ENCODE measurements at regions not wholly inside any gene's neighbourhood (a gene's known extent, or its start where the extent isn't known, plus 50 kb on each side); places are given as distances from the start of the nearest gene placed in this dataset.

- no peak overlapping the region for H3K4me3 ChIP-seq (ENCODE audit: low read depth, low read length)
- DNase-seq (ENCODE audit: low read depth) = no peak
These were observed 314.8 kb downstream of the SNAPC1 start for GRCh38 chr14:62076825-62077605.

- H3K4me3 ChIP-seq (ENCODE audit: low read depth, low read length) = no peak overlapping the region
- DNase-seq (ENCODE audit: low read depth) = no peak
These were observed 315.5 kb downstream of the SNAPC1 start for GRCh38 chr14:62077676-62078261.

DNA sequence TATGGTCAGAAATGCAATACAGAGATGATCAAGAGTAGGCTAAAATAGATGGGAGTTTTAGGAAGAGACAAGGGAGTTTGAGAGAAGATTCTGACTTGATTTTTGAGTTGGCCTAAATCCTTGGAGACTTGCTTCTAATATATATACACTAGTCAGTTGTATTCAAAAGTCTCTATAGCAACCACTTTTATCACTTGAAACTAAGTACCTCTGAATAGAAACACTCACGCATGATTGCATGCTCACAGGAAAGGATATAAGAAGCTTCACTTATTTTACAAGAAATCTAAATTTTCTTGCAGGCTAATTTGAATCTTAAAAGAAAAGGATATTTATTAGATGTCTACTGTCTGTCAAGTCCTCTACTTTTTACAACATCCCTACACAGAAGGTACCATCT is 316.8 kb downstream of the SNAPC1 start:
- H3K4me3 ChIP-seq (ENCODE audit: low read depth, low read length) = no peak overlapping the region
- no peak for DNase-seq (ENCODE audit: low read depth)

DNA sequence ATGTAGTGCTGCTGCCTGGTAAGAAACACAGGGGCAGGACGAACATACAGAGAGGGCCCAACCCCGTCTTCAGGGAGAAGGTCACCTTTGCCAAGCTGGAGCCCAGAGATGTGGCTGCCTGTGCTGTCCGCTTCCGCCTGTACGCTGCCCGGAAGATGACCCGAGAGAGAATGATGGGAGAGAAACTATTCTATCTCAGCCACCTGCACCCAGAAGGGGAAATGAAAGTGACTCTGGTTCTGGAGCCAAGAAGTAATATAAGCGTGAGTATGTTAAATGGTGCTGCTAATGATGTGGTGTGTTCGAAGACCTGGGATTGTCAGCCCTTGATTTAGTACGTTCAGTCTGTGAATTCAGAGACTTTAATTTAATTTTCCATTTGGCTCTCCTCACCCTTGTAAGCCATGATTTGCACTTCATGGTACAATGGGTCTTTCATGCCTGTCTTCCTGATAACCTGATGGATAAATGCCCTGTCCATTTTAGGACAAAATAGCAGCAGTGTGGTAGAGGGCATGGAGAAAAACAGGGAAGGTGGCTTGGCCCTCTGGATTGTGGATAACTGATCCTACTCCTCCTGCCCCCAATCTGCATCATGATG is 318.9 kb downstream of the SNAPC1 start:
- no peak for DNase-seq (ENCODE audit: low read depth)
- no peak overlapping the region for H3K4me3 ChIP-seq (ENCODE audit: low read depth, low read length)

DNA sequence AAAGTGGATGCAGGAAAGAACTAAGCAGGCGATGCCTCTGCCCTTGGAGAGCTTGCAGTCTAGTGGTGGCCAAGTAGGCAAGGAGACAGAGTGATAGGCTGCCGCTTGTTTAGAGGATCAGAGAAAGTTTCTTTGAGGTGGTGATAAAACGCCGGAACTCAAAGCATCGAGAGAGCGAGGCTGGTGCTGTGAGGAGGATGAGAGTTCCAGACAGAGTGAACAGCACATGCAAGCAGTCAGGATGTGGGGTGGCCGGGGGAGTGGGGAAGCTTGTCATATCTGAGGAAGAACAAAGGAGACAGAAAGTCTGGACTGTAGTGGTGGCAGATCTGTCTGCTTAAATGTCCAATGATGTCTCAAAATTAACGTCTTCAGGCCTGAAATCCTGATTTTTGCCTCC is 319.7 kb downstream of the SNAPC1 start:
- no peak for DNase-seq (ENCODE audit: low read depth)
- no peak overlapping the region for H3K4me3 ChIP-seq (ENCODE audit: low read depth, low read length)

DNA sequence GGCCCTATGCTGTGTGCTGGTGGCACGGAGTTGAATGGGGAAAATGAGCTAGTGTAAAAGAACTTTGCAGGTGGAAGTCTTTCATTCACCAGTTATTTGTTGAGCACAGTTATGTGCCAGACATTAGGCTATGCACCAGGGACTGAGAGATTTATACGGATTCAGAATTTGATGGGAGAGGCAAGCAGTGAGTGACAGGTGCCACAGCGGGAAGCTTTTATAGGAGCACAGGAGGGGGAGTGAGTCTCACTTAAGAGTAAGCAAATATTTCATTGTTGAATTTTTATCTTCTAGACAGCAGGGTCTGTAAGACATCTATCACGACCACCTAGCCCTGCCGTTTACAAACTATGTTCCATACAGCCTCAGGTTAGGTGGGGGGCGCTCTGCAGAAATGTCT is 320.6 kb downstream of the SNAPC1 start:
- no peak for DNase-seq (ENCODE audit: low read depth)
- no peak overlapping the region for H3K4me3 ChIP-seq (ENCODE audit: low read depth, low read length)

- no peak for DNase-seq (ENCODE audit: low read depth)
These were observed 321.8 kb downstream of the SNAPC1 start for GRCh38 chr14:62084020-62084419.

DNA sequence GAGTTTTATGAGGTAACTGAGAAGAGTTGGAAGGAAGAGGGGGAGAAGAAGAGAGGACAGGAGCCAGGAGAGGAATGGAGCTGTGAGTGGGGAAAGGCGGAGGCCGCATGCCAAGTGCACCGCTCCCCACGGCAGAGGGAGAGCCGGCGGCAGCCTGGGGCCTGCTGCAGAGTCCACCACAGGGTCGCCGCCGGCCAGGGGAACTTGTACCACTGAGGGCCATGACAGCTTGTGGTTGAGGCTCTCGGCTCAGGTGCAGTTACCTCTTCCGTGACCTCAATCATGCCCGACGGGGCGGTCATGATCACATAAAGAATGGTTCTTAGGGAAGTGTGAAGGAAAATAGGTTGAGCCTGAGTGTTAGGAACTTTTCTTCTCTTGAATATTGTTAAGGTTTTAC is 325.0 kb downstream of the SNAPC1 start:
- no peak overlapping the region for H3K4me3 ChIP-seq (ENCODE audit: low read depth, low read length)
- DNase-seq (ENCODE audit: low read depth) = no peak

More at GRCh38 chr14:62084020-62084419, 321.8 kb downstream of the SNAPC1 start:
- H3K4me3 ChIP-seq (ENCODE audit: low read depth, low read length) = no peak overlapping the region

DNA sequence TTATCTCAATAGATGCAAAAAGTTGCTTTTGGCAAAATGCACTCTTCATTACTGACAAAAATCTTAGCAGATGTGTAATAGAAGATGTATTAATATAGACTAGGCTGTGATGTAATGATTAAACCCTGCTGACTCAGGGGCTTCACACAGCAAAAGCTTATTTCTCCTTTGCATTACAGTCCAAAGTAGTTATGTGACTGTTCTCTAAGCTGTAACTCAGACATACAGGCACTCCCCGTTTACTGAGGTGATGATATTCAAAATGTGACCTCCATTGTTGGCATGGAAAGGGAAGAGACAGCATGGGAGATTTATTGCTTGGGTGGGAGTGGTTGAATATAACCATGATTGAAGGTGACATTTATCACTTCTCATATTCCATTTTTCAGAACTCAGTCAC is 331.5 kb downstream of the SNAPC1 start:
- no peak for DNase-seq (ENCODE audit: low read depth)
- H3K4me3 ChIP-seq (ENCODE audit: low read depth, low read length) = no peak overlapping the region

DNA sequence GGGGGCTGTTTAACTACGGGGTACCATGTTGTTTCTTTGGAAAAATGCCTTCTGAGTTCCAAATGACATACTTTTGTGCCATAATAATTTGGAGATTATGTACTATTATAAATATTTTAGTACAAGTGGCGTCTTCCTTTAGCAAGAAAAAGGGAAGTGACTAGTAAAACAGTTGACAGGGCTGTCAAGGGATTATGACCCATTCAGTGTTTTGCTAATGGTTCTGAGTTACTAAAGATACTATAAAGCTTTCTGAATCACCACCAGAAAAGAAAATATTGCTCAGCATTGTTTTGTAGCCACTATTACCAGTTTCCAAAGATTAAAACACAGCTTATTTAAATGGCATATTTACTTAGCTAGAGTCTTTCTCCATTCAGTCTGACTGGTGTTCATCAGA is 334.9 kb downstream of the SNAPC1 start:
- no peak for DNase-seq (ENCODE audit: low read depth)
- no peak overlapping the region for H3K4me3 ChIP-seq (ENCODE audit: low read depth, low read length)

- DNase-seq (ENCODE audit: low read depth) = no peak
- no peak overlapping the region for H3K4me3 ChIP-seq (ENCODE audit: low read depth, low read length)
These were observed 335.6 kb downstream of the SNAPC1 start for GRCh38 chr14:62097824-62098223.

- no peak overlapping the region for H3K4me3 ChIP-seq (ENCODE audit: low read depth, low read length)
- no peak for DNase-seq (ENCODE audit: low read depth)
These were observed 336.1 kb downstream of the SNAPC1 start for GRCh38 chr14:62098357-62098756.

DNA sequence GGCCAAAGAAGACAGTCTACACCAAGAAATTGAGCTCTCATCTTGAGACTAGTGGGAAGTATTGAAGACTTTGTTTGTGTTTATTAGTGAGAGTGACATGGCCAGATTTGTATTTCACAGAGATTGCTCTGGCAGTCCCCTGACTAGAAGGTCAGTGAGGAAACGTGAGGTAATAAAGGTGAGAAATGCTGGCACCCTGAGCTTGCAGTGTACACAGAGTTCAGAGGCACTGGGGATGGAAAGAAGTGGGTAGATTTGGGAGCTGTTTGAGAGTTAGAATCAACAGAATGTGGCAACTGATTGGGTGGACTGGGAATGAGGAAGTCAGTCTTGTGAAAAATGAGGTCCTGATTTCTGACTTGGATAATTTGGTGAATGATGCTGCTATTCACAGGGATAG is 336.9 kb downstream of the SNAPC1 start:
- DNase-seq (ENCODE audit: low read depth) = no peak
- no peak overlapping the region for H3K4me3 ChIP-seq (ENCODE audit: low read depth, low read length)

DNA sequence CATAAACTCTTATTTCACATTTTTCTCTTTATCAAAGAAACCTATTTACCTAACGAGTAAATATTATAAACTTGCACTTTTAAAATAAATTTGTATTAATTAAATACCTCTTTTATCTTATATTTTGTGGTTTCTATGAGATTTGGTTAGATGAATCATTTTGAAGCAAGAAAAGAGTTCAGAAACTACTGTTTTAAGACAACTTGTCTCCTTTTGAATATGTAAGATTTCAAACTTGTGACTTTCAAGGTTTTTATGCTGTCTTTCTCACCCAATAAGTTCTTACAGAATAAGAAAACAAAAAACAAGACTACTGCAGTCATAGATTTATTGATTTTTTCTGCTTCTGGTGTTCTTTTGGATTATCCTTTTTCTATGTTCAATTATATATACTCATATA is 339.0 kb downstream of the SNAPC1 start:
- DNase-seq (ENCODE audit: low read depth) = no peak
- H3K4me3 ChIP-seq (ENCODE audit: low read depth, low read length) = no peak overlapping the region

GRCh38 chr14:62101673-62102348 is 339.6 kb downstream of the SNAPC1 start:
- H3K4me3 ChIP-seq (ENCODE audit: low read depth, low read length) = no peak overlapping the region
- no peak for DNase-seq (ENCODE audit: low read depth)

- no peak overlapping the region for H3K4me3 ChIP-seq (ENCODE audit: low read depth, low read length)
- no peak for DNase-seq (ENCODE audit: low read depth)
These were observed 340.1 kb downstream of the SNAPC1 start for GRCh38 chr14:62102349-62102725.

DNA sequence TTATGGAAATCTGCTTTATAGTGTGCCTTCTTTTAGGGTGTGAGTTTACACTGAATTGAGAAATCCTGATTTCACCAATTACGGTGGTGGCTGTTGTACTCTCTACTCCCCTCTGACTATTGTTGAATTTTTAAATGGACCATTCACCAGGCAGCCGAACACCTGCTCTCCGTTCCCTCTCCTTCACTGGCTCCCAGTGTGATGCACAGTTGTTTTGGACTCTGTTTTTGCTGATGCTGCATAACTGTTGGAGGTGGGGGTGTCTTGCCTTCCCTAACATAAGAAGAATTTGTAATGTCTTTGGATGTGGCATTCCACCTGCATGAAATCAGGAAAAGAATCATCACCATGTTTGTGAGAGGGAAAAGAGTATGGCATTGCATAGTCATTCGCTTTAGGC is 341.2 kb downstream of the SNAPC1 start:
- H3K4me3 ChIP-seq (ENCODE audit: low read depth, low read length) = no peak overlapping the region
- DNase-seq (ENCODE audit: low read depth) = no peak

GRCh38 chr14:62110941-62111340 is 348.7 kb downstream of the SNAPC1 start:
- DNase-seq (ENCODE audit: low read depth) = no peak
- H3K4me3 ChIP-seq (ENCODE audit: low read depth, low read length) = no peak overlapping the region

DNA sequence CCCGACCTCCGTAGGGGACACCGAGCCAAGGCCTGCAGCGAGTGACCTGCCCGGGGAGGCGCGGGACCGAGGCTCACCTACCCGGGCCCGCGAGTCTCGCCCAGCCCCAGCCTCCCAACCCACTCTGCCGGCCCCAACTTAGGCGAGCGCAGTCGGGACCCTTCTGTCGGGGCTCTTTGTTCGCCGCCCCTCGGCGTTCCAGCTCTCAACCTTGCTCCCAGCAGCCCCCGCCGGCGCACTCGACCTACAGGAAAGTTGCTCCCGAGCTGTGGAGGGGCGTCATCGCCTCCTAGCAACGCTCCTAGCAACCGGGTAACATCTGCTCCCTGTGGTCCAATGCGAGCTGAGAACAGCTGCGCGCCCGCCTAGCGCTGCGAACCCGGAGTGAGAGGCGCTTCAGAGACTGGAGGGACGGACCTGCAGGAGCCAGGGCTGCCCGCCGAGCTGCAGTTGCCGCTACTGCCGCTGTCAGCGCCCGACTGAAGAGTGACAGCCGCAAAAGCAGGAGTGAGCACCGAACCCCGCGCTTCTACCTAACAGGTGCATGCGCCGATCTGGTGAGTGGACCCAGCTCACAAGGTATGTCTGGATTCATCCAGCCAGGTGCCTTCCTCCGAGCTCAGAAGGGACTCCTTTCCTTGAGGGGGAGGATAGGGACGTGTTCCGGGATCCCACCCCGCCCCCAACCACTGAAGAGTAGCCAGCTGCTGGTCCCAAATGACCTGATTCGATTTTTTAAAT is 355.0 kb downstream of the SNAPC1 start:
- DNase-seq (ENCODE audit: low read depth) = peak; percentile 8
- H3K4me3 ChIP-seq (ENCODE audit: low read depth, low read length) = peak overlapping the region; percentile 8

DNA sequence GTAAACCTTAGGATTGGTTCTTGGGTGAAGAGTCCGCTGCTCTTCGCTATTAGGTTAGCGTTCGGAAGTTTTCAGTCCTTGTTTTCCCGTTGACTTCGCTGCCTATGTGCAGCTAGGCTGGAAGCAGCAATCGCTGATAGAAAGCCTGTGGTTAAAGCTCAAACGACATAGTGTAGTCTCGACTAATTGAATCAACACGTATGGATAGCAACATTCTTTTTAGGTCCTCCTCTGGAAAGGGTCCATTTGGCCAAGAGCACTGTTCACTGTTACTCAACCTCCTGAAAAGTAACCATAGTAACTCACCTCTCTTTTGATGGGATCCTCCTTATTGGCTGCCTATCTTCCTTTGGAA is 355.5 kb downstream of the SNAPC1 start:
- H3K4me3 ChIP-seq (ENCODE audit: low read depth, low read length) = no peak overlapping the region
- no peak for DNase-seq (ENCODE audit: low read depth)
